CD4-positive, alpha-beta memory T cell (primary cell): ENCODE measurements at regions not wholly inside any gene's neighbourhood (a gene's known extent, or its start where the extent isn't known, plus 50 kb on each side); places are given as distances from the start of the nearest gene placed in this dataset.

Source experiments
- CTCF ChIA-PET: fragments of 350-600 bp; sonication (Branson Sonifier 250); formaldehyde crosslinking; loops from one replicate; lab custom pipeline; 2021; ENCODE audit warnings: inconsistent platforms; ENCODE audit not compliant: partially characterized antibody; lab: Charles Lee
- POLR2A ChIA-PET: fragments of 350-600 bp; sonication (Branson Sonifier 250); formaldehyde crosslinking; loops from one replicate; lab custom pipeline; 2021; ENCODE audit not compliant: partially characterized antibody; lab: Charles Lee
- DNase-seq, 5 donors: peaks; one replicate each; pipeline versions ENCODE4 v3.0.0 to v3.0.0-alpha.2; 2020 to 2022; ENCODE audit warnings: mixed read lengths in 1 of 5
- H3K27ac ChIP-seq: one replicate; pipeline ENCODE4 v1.7.0; 2013; ENCODE audit warnings: low read depth, low read length
- H3K27me3 ChIP-seq: 2 replicates; pipeline ENCODE4 v1.7.0; 2013; ENCODE audit warnings: mild to moderate bottlenecking, low read length, moderate library complexity; ENCODE audit not compliant: insufficient read depth
- H3K36me3 ChIP-seq: 2 replicates; pipeline ENCODE4 v1.7.0; 2013; ENCODE audit warnings: mild to moderate bottlenecking, low read length, moderate library complexity; ENCODE audit not compliant: insufficient read depth
- H3K4me1 ChIP-seq: 2 replicates; pipeline ENCODE4 v1.7.0; 2013; ENCODE audit warnings: mild to moderate bottlenecking, low read length, moderate library complexity; ENCODE audit not compliant: insufficient read depth
- H3K4me3 ChIP-seq, 2 donors: one replicate each; pipeline ENCODE4 v1.7.0; 2013; ENCODE audit warnings: low read length in 2 of 2, mild to moderate bottlenecking in 1 of 2
- H3K9me3 ChIP-seq, 2 donors: one replicate each; pipeline ENCODE4 v1.7.0; 2013; ENCODE audit warnings: low read length in 2 of 2, control low read depth in 1 of 2; ENCODE audit not compliant: control insufficient read depth in 1 of 2
- H3K27ac Mint-ChIP-seq, 7 donors: one replicate each; pipeline ENCODE4 v1.8.0; 2020 to 2021; ENCODE audit warnings: mixed read lengths in 7 of 7, mild to moderate bottlenecking in 6 of 7, inconsistent platforms in 3 of 7, moderate library complexity in 3 of 7
- H3K27me3 Mint-ChIP-seq, 2 donors: one replicate each; pipeline ENCODE4 v1.8.0; 2020 to 2021; ENCODE audit warnings: mixed read lengths in 2 of 2
- H3K36me3 Mint-ChIP-seq, 2 donors: one replicate each; pipeline ENCODE4 v1.8.0; 2020 to 2021; ENCODE audit warnings: mixed read lengths in 2 of 2, inconsistent platforms in 1 of 2, mild to moderate bottlenecking in 1 of 2
- H3K4me1 Mint-ChIP-seq, 4 donors: one replicate each; pipeline ENCODE4 v1.8.0; 2020 to 2021; ENCODE audit warnings: mixed read lengths in 4 of 4, mild to moderate bottlenecking in 1 of 4
- H3K4me3 Mint-ChIP-seq, 8 donors: one replicate each; pipeline ENCODE4 v1.8.0; 2020 to 2021; ENCODE audit warnings: mixed read lengths in 8 of 8, mild to moderate bottlenecking in 7 of 8, moderate library complexity in 6 of 8, inconsistent platforms in 3 of 8
- H3K9me3 Mint-ChIP-seq, 8 donors: one replicate each; pipeline ENCODE4 v1.8.0; 2020 to 2021; ENCODE audit warnings: mixed read lengths in 8 of 8, mild to moderate bottlenecking in 5 of 8, inconsistent platforms in 3 of 8, moderate library complexity in 1 of 8
- intact Hi-C: fragments of 100-400 bp; cut with micrococcal nuclease; formaldehyde crosslinking; loops from one replicate; pipeline ENCODE4 v1.15.1; 2023

DNA sequence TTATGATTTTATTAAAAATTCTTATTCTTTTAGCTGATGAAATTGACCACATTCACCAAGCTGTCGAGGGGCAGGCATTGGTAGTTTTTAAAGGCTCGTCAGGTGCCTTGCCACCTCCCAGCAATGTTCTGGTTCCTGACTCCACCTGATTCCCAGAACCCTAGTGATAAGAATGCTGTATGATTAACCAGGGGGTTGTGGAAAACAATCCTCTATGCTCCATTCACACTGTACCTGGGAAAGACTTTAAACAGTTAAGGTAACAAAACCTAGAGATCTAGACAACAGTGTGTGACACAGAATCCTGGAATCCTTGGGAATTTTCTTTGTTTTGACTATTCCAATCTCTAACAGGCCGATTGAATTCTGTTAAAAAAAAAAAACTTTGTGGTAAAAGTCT, 165.7 kb upstream of the OLIG3 start:
- Mint-ChIP-seq H3K4me3 (no peak overlapping the region), H3K36me3 (peaks cover 0 to 1% of the 10 kb centered on the region in 2 donors), H3K27me3 (peaks cover 0 to 4% of the 10 kb centered on the region in 2 donors), H3K4me1 (no peaks in the 10 kb centered on the region), H3K9me3 (peaks cover 0 to 18% (median 7%) of the 10 kb centered on the region in 8 donors), H3K27ac (no peak overlapping the region)
- H3K27me3 ChIP-seq = no peaks in the 10 kb centered on the region
- no peak overlapping the region for H3K27ac ChIP-seq
- no peaks in the 10 kb centered on the region for H3K36me3 ChIP-seq
- H3K9me3 ChIP-seq = no peaks in the 10 kb centered on the region
- POLR2A ChIA-PET = no interaction called here
- H3K4me1 ChIP-seq = no peaks in the 10 kb centered on the region
- CTCF ChIA-PET = interaction anchor here (1.1 to 3.4 kb wide), 6 partner anchors 13 to 316 kb away, joined by 3 to 19 read pairs (median 6); no protein-coding TSS in a partner anchor
- intact Hi-C loops = no loop called here
- no peak for DNase-seq
- no peak overlapping the region for H3K4me3 ChIP-seq

DNA sequence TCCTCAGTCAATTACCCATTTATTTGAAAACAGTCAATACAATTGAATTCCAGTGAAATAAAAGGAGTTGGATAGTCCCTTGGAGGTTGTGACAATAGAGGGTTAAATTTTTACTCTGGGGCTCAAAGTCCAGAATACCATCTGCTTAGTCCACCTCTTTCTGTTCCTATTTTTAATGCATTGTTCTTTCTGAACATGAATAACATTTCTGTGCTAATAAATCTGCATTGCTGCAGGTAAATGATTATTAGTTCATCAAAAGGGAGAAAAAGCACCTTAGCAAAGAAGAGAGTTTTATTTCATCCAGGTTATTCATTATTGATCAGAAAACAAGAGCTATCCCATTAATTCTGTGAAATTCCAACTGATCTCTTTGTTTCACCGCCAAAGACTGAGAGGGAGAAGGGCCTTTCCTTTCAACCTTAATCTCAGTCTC, 166.1 kb upstream of the OLIG3 start:
- CTCF ChIA-PET = interaction anchor here (1.8 to 3.4 kb wide), 5 partner anchors 12 to 344 kb away, joined by 3 to 19 read pairs (median 10); no protein-coding TSS in a partner anchor
- no peaks in the 10 kb centered on the region for H3K36me3 Mint-ChIP-seq

DNA sequence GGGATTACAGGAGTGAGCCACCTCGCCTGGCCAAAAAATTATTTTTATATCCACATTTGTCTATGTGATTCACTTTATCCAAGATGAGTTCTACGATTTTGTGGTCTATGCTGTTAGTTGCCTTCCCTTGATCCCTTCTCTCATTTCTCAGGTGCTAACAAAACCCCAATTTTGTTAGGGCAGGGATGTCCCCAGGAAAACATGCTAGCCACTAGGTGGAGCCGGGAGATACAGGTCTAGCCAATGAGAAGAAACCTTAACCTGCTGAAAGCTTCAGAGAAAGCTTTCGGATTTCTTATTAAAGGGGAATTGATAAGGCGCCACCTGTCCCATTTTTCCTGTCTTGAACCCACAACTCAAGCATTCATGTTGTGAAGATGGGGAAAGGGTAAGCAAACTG, 167.4 kb upstream of the OLIG3 start:
- no peaks in the 10 kb centered on the region for H3K9me3 ChIP-seq
- H3K4me3 ChIP-seq = no peak overlapping the region
- Mint-ChIP-seq H3K4me3 (no peak overlapping the region), H3K27me3 (peaks cover 0 to 4% of the 10 kb centered on the region in 2 donors), H3K27ac (peak overlapping the region in 1 of 7 donors; percentile 51), H3K36me3 (no peaks in the 10 kb centered on the region), H3K4me1 (peaks cover 0 to 3% (median under 1%) of the 10 kb centered on the region in 4 donors), H3K9me3 (peaks cover 0 to 5% (median under 1%) of the 10 kb centered on the region in 8 donors)
- no peaks in the 10 kb centered on the region for H3K36me3 ChIP-seq
- H3K27ac ChIP-seq = no peak overlapping the region
- no peaks in the 10 kb centered on the region for H3K4me1 ChIP-seq
- DNase-seq = peak in 3 of 5 donors; percentile 40 to 45 (median 45)
- ChIA-PET CTCF (interaction anchor here (0.7 to 3.4 kb wide), 12 partner anchors 9 to 447 kb away, joined by 3 to 19 read pairs (median 6); no protein-coding TSS in a partner anchor), POLR2A (no interaction called here)
- intact Hi-C loops = loop anchor here (1.0 kb wide), 2 partner anchors 314 to 448 kb away; no protein-coding TSS in a partner anchor
- H3K27me3 ChIP-seq = no peaks in the 10 kb centered on the region

More for the DNA sequence above, 166.1 kb upstream of the OLIG3 start:
- peaks cover 0 to 15% (median 5%) of the 10 kb centered on the region in 8 donors for H3K9me3 Mint-ChIP-seq
- no peaks in the 10 kb centered on the region for H3K9me3 ChIP-seq
- no peak for DNase-seq
- intact Hi-C loops = no loop called here
- H3K27ac ChIP-seq = no peak overlapping the region
- no peak overlapping the region for H3K4me3 ChIP-seq
- H3K27ac Mint-ChIP-seq = no peak overlapping the region
- no peaks in the 10 kb centered on the region for H3K4me1 Mint-ChIP-seq
- no peaks in the 10 kb centered on the region for H3K36me3 ChIP-seq
- no peak overlapping the region for H3K4me3 Mint-ChIP-seq
- H3K4me1 ChIP-seq = no peaks in the 10 kb centered on the region
- peaks cover 0 to 4% of the 10 kb centered on the region in 2 donors for H3K27me3 Mint-ChIP-seq
- POLR2A ChIA-PET = no interaction called here
- no peaks in the 10 kb centered on the region for H3K27me3 ChIP-seq

DNA sequence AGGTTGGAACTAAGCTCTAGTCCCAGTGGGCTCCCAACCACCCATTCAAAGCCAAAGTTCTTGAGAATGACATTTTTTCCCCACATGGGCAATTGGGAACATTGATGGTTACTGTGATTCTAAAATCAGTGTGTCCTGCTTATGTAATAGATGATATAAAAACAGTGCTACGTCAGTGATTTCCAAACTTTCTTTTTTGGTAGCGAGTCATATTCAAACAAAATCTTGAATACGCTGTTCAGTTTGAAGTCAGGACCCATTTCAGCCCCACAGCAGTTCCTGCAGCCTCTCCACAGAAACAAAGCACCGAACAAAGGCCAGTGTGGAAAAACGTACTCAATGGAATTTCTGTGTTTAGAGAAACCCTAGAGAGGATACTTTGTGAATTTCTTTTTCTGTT, 170.0 kb upstream of the OLIG3 start:
- no peak overlapping the region for H3K27ac Mint-ChIP-seq
- no peaks in the 10 kb centered on the region for H3K27me3 ChIP-seq
- H3K4me1 ChIP-seq = no peaks in the 10 kb centered on the region
- intact Hi-C loops = no loop called here
- ChIA-PET POLR2A (no interaction called here), CTCF (interaction anchor here (1.4 to 3.0 kb wide), 2 partner anchors 203 to 340 kb away, joined by 3 to 8 read pairs; partner anchors contain the start of gene TNFAIP3)
- no peaks in the 10 kb centered on the region for H3K9me3 Mint-ChIP-seq
- no peaks in the 10 kb centered on the region for H3K36me3 Mint-ChIP-seq
- no peak overlapping the region for H3K4me3 Mint-ChIP-seq
- no peak overlapping the region for H3K27ac ChIP-seq
- no peak for DNase-seq
- no peaks in the 10 kb centered on the region for H3K36me3 ChIP-seq
- H3K4me3 ChIP-seq = no peak overlapping the region
- no peaks in the 10 kb centered on the region for H3K27me3 Mint-ChIP-seq
- peaks cover 0 to 7% (median 2%) of the 10 kb centered on the region in 4 donors for H3K4me1 Mint-ChIP-seq
- no peaks in the 10 kb centered on the region for H3K9me3 ChIP-seq

DNA sequence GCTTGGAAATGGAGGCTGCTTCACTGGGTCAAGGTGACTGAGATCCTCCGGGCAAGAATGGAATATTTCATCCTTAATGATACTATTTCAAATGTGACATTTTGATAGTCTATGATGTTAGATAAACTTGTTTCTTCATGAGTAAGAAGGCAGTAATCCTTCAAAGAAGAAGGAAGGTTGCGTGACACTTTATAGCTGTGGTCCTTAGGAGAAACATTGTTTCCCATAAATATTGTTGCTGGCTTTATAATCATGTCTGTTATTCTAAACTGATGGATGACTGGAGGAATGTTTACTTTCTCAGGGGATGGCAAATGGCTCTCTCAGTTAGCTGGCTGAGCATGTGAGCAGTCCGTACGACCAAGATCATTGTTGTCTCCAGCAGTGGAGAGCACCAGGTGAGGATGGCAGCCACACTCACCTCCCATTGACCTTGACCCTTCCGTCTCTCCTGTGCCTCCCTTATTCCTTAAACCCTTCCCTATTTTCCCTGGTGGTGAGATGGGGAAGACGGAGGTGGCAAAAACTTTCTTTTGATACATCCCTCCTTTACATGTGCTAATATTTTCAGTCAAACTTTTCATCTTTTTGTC, 171.2 kb upstream of the OLIG3 start:
- Mint-ChIP-seq H3K36me3 (no peaks in the 10 kb centered on the region), H3K4me3 (no peak overlapping the region), H3K27ac (no peak overlapping the region), H3K4me1 (peaks cover 0 to 7% (median 2%) of the 10 kb centered on the region in 4 donors), H3K9me3 (peaks cover 0 to 2% (median 0%) of the 10 kb centered on the region in 8 donors), H3K27me3 (peaks cover 0 to 6% of the 10 kb centered on the region in 2 donors)
- ChIA-PET CTCF (interaction anchor here (3.0 kb wide), 1 partner anchor 339 kb away, joined by 8 read pairs; no protein-coding TSS in a partner anchor), POLR2A (no interaction called here)
- intact Hi-C loops = no loop called here
- no peak overlapping the region for H3K27ac ChIP-seq
- DNase-seq = no peak
- H3K9me3 ChIP-seq = no peaks in the 10 kb centered on the region
- H3K4me3 ChIP-seq = no peak overlapping the region
- no peaks in the 10 kb centered on the region for H3K4me1 ChIP-seq
- no peaks in the 10 kb centered on the region for H3K27me3 ChIP-seq
- H3K36me3 ChIP-seq = no peaks in the 10 kb centered on the region

DNA sequence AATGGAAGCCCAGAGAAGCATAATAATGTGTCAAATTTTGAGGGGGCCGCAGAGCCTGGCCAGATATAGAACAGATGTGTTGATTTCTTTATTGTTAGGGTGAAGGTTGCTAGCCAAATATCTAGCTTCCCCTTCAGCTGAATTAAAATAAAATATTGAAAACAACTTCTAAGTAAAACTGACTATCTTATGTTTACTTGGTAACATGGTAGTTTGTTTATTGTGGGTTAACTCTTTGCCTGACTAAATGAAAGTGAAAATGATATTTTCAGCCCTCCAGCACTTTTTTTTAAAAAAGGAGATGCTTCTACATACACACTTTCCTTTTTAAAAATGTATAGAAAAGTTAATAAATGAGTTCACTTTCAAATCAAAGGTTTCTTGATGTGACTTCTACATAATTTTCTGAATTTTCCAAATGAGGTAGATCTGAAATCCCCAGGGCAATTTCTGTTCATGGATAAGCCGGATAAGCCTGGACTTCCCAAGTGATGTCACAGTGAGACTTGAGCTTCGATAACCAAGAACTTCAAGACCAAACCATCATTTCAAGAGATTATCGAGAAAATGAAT, 172.1 kb upstream of the OLIG3 start:
- Histone ChIP-seq H3K4me3 (no peak overlapping the region), H3K36me3 (no peaks in the 10 kb centered on the region), H3K27me3 (no peaks in the 10 kb centered on the region), H3K27ac (no peak overlapping the region), H3K9me3 (no peaks in the 10 kb centered on the region), H3K4me1 (no peaks in the 10 kb centered on the region)
- Mint-ChIP-seq H3K4me3 (peak overlapping the region in 3 of 8 donors; percentile 7 to 21 (median 11)), H3K27me3 (peaks cover 3 to 10% of the 10 kb centered on the region in 2 donors), H3K27ac (peak overlapping the region in 4 of 7 donors; percentile 22 to 47 (median 30)), H3K4me1 (peaks cover 0 to 7% (median 2%) of the 10 kb centered on the region in 4 donors), H3K9me3 (peaks cover 0 to 5% (median under 1%) of the 10 kb centered on the region in 8 donors), H3K36me3 (peaks cover 0 to 4% of the 10 kb centered on the region in 2 donors)
- DNase-seq = peak in 3 of 5 donors; percentile 14 to 41 (median 28)
- intact Hi-C loops = no loop called here
- ChIA-PET POLR2A (no interaction called here), CTCF (interaction anchor here (0.6 to 3.0 kb wide), 3 partner anchors 33 to 338 kb away, joined by 3 to 8 read pairs (median 4); no protein-coding TSS in a partner anchor)

DNA sequence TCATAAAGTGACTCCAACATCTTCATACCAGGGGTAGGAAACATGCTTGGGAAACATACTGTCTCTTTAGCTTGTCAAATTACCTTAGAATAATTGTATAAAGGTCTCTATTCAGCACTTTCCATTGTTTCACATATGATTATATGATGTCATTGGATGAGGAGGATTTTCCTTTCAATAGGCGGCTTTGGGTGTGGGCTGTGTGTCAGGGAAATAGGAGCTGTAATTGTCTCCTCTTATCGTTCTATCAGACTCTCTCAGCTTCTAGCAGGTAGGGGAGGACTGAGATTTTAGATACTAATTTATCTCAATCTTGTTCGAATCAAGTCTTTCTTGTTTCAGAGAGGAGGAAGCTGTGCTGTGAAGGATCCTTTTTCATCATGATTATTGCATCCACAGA, 179.4 kb upstream of the OLIG3 start:
- CTCF ChIA-PET = interaction anchor here (1.7 kb wide), 1 partner anchor 12 kb away, joined by 7 read pairs; no protein-coding TSS in a partner anchor
- no peak overlapping the region for H3K4me3 Mint-ChIP-seq

More for the DNA sequence above, 179.4 kb upstream of the OLIG3 start:
- H3K9me3 ChIP-seq = no peaks in the 10 kb centered on the region
- no peak for DNase-seq
- H3K27me3 ChIP-seq = no peaks in the 10 kb centered on the region
- Mint-ChIP-seq H3K9me3 (peaks cover 0 to 5% (median under 1%) of the 10 kb centered on the region in 8 donors), H3K27me3 (peaks cover 10 to 21% of the 10 kb centered on the region in 2 donors), H3K4me1 (peaks cover 14 to 18% (median 16%) of the 10 kb centered on the region in 4 donors), H3K27ac (peak overlapping the region in 1 of 7 donors; percentile 11), H3K36me3 (peaks cover 0 to 4% of the 10 kb centered on the region in 2 donors)
- peaks cover 22% of the 10 kb centered on the region for H3K4me1 ChIP-seq
- H3K4me3 ChIP-seq = no peak overlapping the region
- POLR2A ChIA-PET = no interaction called here
- intact Hi-C loops = no loop called here
- no peaks in the 10 kb centered on the region for H3K36me3 ChIP-seq
- no peak overlapping the region for H3K27ac ChIP-seq
